A549 (cell line): ENCODE measurements at regions not wholly inside any gene's neighbourhood (a gene's known extent, or its start where the extent isn't known, plus 50 kb on each side); places are given as distances from the start of the nearest gene placed in this dataset.

Experiments used
- ATAC-seq, 2 experiments: fragments of 200-7000 bp in 1 of 2; fragments of >200 bp in 1 of 2; cut with Nextera tagmentation in 1 of 2; cut with Tn5 transposase in 1 of 2; 3 replicates each; pipeline versions ENCODE4 v1.8.0 to v1.9.1; 2018 to 2020; ENCODE audit warnings: mild to moderate bottlenecking in 1 of 2, moderate library complexity in 1 of 2
- CTCF ChIA-PET: fragments of 300-600 bp; sonication (Branson Sonifier 250); formaldehyde crosslinking; extraction: SDS; loops from one replicate; lab custom pipeline; 2021; ENCODE audit warnings: antibody characterized with exemption, inconsistent platforms; lab: Yijun Ruan, JAX
- POLR2A ChIA-PET: fragments of 350-600 bp; formaldehyde crosslinking; extraction: SDS; loops from one replicate; lab custom pipeline; 2021; ENCODE audit warnings: antibody characterized with exemption, inconsistent platforms; lab: Yijun Ruan, JAX
- DNase-seq, 2 experiments: peaks; one replicate each; pipeline versions ENCODE4 v3.0.0 to v3.0.0-alpha.2; 2011 to 2016; ENCODE audit warnings: low read depth in 1 of 2, low spot score in 1 of 2
- FAIRE-seq: peaks from 2 replicates; lab custom pipeline; 2011; peaks lifted over from hg19 to GRCh38; lab: Jason Lieb, UNC
- H3K27ac ChIP-seq, 2 experiments: fragments of >200 bp; sonication (Bioruptor Twin); formaldehyde crosslinking; 3 replicates each; pipeline ENCODE4 v1.5.1; 2016 to 2017
- H3K4me1 ChIP-seq: fragments of >200 bp; sonication (Bioruptor Twin); formaldehyde crosslinking; 3 replicates; pipeline ENCODE4 v1.6.1; 2016
- H3K4me2 ChIP-seq: fragments of >200 bp; sonication (Bioruptor Twin); formaldehyde crosslinking; 3 replicates; pipeline ENCODE4 v1.6.1; 2016
- H3K4me3 ChIP-seq: fragments of >200 bp; sonication (Bioruptor Twin); formaldehyde crosslinking; 3 replicates; pipeline ENCODE4 v1.5.1; 2016
- H3K9me3 ChIP-seq: fragments of >200 bp; sonication (Bioruptor Twin); formaldehyde crosslinking; 3 replicates; pipeline ENCODE4 v1.6.1; 2016
- CHD4 ChIP-seq: fragments of 200-600 bp; sonication (generic); IDR thresholded peaks from 2 replicates; pipeline ENCODE4 v1.6.1; 2016; ENCODE audit warnings: antibody characterized with exemption, mild to moderate bottlenecking, borderline replicate concordance
- EHMT2 ChIP-seq: fragments of 200-600 bp; sonication (generic); IDR thresholded peaks from 2 replicates; pipeline ENCODE4 v1.6.1; 2016; ENCODE audit warnings: antibody characterized with exemption, low read depth, mild to moderate bottlenecking, moderate library complexity
- FOXS1 ChIP-seq: fragments of 250-450 bp; sonication (Bioruptor Pico); IDR thresholded peaks from 2 replicates; pipeline ENCODE4 v1.5.0; 2020; ENCODE audit warnings: mild to moderate bottlenecking, moderate library complexity
- GATA3 ChIP-seq: IDR thresholded peaks from 2 replicates; pipeline ENCODE4 v1.6.1; 2012; ENCODE audit warnings: borderline replicate concordance
- HDAC2 ChIP-seq: fragments of 200-600 bp; sonication (generic); IDR thresholded peaks from 2 replicates; pipeline ENCODE4 v1.6.1; 2016
- HOXB13 ChIP-seq: fragments of 250-450 bp; sonication (Bioruptor Pico); IDR thresholded peaks from 2 replicates; pipeline ENCODE4 v1.5.0; 2020; ENCODE audit warnings: low read depth, mild to moderate bottlenecking, moderate library complexity
- HOXB5 ChIP-seq: fragments of 250-450 bp; sonication (Bioruptor Pico); IDR thresholded peaks from 2 replicates; pipeline ENCODE4 v1.5.0; 2020; ENCODE audit warnings: mild to moderate bottlenecking, moderate library complexity
- JUN ChIP-seq, 2 experiments: fragments of >200 bp; sonication (Bioruptor Twin); formaldehyde crosslinking; IDR thresholded peaks; 2 replicates in 1 of 2; 3 replicates in 1 of 2; pipeline ENCODE4 v1.6.1; 2016 to 2017
- MAFK ChIP-seq: fragments of 450-650 bp; IDR thresholded peaks from 2 replicates; pipeline ENCODE4 v1.6.1; 2014; ENCODE audit not compliant: partially characterized antibody
- MAZ ChIP-seq: fragments of 150-350 bp; IDR thresholded peaks from 2 replicates; pipeline ENCODE4 v1.6.1; 2014; ENCODE audit warnings: antibody characterized with exemption, low read depth, low read length, borderline replicate concordance
- NPAS2 ChIP-seq: fragments of 250-450 bp; sonication (Bioruptor Pico); IDR thresholded peaks from 2 replicates; pipeline ENCODE4 v1.8.0; 2022; ENCODE audit warnings: mild to moderate bottlenecking, moderate library complexity, borderline replicate concordance
- PHF8 ChIP-seq: fragments of 200-600 bp; sonication (generic); IDR thresholded peaks from 2 replicates; pipeline ENCODE4 v1.6.1; 2016; ENCODE audit warnings: low read depth, mild to moderate bottlenecking, antibody characterized with exemption, moderate library complexity, borderline replicate concordance
- RAD21 ChIP-seq, 2 experiments: fragments of >200 bp in 1 of 2; sonication (Bioruptor Twin) in 1 of 2; formaldehyde crosslinking in 1 of 2; IDR thresholded peaks in 1 of 2; conservative IDR thresholded peaks in 1 of 2; 2 replicates in 1 of 2; 3 replicates in 1 of 2; pipeline ENCODE4 v1.6.1; 2012 to 2018; ENCODE audit warnings: inconsistent platforms in 1 of 2
- RCOR1 ChIP-seq: fragments of 150-350 bp; IDR thresholded peaks from 2 replicates; pipeline ENCODE4 v1.6.1; 2014; ENCODE audit warnings: antibody characterized with exemption, low read length, low read depth
- RFX5 ChIP-seq: fragments of 450-650 bp; IDR thresholded peaks from 2 replicates; pipeline ENCODE4 v1.7.1; 2014; ENCODE audit warnings: antibody characterized with exemption, mild to moderate bottlenecking, moderate library complexity
- TFCP2L1 ChIP-seq: fragments of 250-450 bp; sonication (Bioruptor Pico); IDR thresholded peaks from 2 replicates; pipeline ENCODE4 v1.5.0; 2021; ENCODE audit warnings: mild to moderate bottlenecking
- WGBS: methylation state at CpG from one replicate; pipeline ENCODE4 v1.1.6; 2017; ENCODE audit errors: missing lambda C conversion rate; 5-methylcytosine and 5-hydroxymethylcytosine counted together
- TF ChIP-seq, protein P1 (sequence below): fragments of 250-450 bp; sonication (Bioruptor Pico); IDR thresholded peaks from 2 replicates; pipeline ENCODE4 v1.5.0; 2021; ENCODE audit warnings: mild to moderate bottlenecking, moderate library complexity, borderline replicate concordance
- TF ChIP-seq, protein P2 (sequence below): fragments of 200-600 bp; sonication (generic); IDR thresholded peaks from 2 replicates; pipeline ENCODE4 v1.6.1; 2016; ENCODE audit warnings: antibody characterized with exemption, mild to moderate bottlenecking, moderate library complexity
- TF ChIP-seq, protein P3 (sequence below): fragments of >200 bp; sonication (Bioruptor Twin); formaldehyde crosslinking; IDR thresholded peaks from 3 replicates; pipeline ENCODE4 v1.5.1; 2016
- TF ChIP-seq, protein P4 (sequence below): fragments of 250-450 bp; sonication (Bioruptor Pico); IDR thresholded peaks from 2 replicates; pipeline ENCODE4 v1.5.0; 2020; ENCODE audit warnings: low read depth, mild to moderate bottlenecking, moderate library complexity
- TF ChIP-seq, protein P5 (sequence below): IDR thresholded peaks from 2 replicates; pipeline ENCODE4 v1.6.1; 2012

DNA sequence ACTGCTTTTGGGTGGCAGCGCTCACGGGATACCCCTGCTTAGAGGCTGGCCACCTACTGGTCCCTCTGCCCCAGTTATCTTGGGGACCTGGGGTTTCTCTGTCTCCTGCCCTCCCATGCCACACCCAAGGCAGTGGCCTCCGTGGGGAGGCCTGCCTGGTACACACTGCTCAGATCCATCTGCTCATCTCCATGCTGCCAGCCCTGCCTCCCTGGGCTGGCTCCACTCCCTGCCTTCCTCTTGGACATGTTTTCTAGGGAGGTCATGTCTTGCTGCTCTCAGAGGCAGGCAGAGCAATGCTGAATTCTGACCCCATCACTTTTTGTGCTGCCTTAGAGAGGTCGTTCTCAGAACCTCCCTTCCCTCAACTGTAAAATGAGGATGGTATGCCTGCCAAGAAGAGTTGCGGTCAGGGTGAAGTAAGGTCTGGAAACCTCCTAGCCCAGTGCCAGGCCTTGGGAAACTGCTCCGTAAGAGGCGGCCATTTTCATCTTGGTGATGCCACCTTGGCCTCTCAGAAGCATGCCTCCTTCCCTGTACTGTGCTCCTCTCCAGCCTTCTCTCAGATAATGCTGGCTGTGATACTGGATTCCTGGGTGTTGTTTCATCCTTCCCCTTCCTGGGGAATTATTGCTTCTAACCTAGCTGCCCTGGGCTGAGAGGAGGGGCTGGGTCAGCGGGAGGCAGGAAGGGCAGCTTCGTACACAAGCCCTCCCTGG, 186.4 kb upstream of the ZBED5 start:
- no peak for TF ChIP-seq GATA3
- no peak for TF ChIP-seq NPAS2 (CRISPR knock-in tag)
- TF ChIP-seq, protein P1, sequence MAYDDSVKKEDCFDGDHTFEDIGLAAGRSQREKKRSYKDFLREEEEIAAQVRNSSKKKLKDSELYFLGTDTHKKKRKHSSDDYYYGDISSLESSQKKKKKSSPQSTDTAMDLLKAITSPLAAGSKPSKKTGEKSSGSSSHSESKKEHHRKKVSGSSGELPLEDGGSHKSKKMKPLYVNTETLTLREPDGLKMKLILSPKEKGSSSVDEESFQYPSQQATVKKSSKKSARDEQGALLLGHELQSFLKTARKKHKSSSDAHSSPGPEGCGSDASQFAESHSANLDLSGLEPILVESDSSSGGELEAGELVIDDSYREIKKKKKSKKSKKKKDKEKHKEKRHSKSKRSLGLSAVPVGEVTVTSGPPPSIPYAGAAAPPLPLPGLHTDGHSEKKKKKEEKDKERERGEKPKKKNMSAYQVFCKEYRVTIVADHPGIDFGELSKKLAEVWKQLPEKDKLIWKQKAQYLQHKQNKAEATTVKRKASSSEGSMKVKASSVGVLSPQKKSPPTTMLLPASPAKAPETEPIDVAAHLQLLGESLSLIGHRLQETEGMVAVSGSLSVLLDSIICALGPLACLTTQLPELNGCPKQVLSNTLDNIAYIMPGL (CRISPR knock-in tag): no peak
- TF ChIP-seq, protein P2, sequence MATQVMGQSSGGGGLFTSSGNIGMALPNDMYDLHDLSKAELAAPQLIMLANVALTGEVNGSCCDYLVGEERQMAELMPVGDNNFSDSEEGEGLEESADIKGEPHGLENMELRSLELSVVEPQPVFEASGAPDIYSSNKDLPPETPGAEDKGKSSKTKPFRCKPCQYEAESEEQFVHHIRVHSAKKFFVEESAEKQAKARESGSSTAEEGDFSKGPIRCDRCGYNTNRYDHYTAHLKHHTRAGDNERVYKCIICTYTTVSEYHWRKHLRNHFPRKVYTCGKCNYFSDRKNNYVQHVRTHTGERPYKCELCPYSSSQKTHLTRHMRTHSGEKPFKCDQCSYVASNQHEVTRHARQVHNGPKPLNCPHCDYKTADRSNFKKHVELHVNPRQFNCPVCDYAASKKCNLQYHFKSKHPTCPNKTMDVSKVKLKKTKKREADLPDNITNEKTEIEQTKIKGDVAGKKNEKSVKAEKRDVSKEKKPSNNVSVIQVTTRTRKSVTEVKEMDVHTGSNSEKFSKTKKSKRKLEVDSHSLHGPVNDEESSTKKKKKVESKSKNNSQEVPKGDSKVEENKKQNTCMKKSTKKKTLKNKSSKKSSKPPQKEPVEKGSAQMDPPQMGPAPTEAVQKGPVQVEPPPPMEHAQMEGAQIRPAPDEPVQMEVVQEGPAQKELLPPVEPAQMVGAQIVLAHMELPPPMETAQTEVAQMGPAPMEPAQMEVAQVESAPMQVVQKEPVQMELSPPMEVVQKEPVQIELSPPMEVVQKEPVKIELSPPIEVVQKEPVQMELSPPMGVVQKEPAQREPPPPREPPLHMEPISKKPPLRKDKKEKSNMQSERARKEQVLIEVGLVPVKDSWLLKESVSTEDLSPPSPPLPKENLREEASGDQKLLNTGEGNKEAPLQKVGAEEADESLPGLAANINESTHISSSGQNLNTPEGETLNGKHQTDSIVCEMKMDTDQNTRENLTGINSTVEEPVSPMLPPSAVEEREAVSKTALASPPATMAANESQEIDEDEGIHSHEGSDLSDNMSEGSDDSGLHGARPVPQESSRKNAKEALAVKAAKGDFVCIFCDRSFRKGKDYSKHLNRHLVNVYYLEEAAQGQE: no peak
- no peak for TF ChIP-seq EHMT2
- no peak for TF ChIP-seq MAZ
- Histone ChIP-seq H3K4me2 (no peak overlapping the region), H3K4me3 (no peak overlapping the region), H3K27ac (no peak overlapping the region), H3K4me1 (no peaks in the 10 kb centered on the region), H3K9me3 (no peaks in the 10 kb centered on the region)
- 56% methylated on average over 9 of the region's 9 CpGs for WGBS
- ChIA-PET POLR2A (no interaction called here), CTCF (interaction anchor here (1.6 to 1.8 kb wide), 2 partner anchors 251 to 743 kb away, joined by 6 to 10 read pairs; no protein-coding TSS in a partner anchor)
- ATAC-seq: no peak
- DNase-seq: no peak
- FAIRE-seq: no peak

DNA sequence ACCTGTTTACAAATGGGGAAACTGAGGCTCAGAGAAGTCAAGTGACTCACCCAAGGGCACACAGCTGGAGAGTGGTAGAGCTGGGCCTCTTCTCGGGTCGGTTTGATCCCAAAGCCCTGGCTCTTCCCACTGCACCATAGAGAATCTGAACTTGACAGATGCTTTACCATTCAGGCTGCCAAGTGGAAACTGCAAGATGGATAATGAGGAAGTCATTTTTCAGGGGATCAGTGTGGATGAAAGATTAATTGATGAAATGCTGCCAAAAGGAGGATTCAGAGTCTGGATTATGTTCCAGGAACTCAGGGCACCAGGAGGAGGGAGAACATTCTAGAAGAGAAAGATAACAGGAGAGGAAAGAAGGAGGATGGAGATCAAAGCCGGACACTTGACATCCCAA, 185.9 kb upstream of the ZBED5 start:
- no peak for DNase-seq
- no peaks in the 10 kb centered on the region for H3K4me1 ChIP-seq
- 43% methylated on average over 3 of the region's 3 CpGs for WGBS
- H3K4me3 ChIP-seq: no peak overlapping the region
- FAIRE-seq: no peak
- TF ChIP-seq JUN (IDR thresholded peaks at IDR 0.05): no peak
- TF ChIP-seq, protein P3, sequence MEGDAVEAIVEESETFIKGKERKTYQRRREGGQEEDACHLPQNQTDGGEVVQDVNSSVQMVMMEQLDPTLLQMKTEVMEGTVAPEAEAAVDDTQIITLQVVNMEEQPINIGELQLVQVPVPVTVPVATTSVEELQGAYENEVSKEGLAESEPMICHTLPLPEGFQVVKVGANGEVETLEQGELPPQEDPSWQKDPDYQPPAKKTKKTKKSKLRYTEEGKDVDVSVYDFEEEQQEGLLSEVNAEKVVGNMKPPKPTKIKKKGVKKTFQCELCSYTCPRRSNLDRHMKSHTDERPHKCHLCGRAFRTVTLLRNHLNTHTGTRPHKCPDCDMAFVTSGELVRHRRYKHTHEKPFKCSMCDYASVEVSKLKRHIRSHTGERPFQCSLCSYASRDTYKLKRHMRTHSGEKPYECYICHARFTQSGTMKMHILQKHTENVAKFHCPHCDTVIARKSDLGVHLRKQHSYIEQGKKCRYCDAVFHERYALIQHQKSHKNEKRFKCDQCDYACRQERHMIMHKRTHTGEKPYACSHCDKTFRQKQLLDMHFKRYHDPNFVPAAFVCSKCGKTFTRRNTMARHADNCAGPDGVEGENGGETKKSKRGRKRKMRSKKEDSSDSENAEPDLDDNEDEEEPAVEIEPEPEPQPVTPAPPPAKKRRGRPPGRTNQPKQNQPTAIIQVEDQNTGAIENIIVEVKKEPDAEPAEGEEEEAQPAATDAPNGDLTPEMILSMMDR: no peak
- no peak for TF ChIP-seq HDAC2
- no peak for TF ChIP-seq RAD21 (conservative IDR thresholded peaks at IDR 0.05 in 1 of 2, IDR thresholded peaks at IDR 0.05 in 1 of 2)
- TF ChIP-seq PHF8: no peak
- no peak for TF ChIP-seq CHD4
- TF ChIP-seq RFX5: no peak
- TF ChIP-seq, protein P4, sequence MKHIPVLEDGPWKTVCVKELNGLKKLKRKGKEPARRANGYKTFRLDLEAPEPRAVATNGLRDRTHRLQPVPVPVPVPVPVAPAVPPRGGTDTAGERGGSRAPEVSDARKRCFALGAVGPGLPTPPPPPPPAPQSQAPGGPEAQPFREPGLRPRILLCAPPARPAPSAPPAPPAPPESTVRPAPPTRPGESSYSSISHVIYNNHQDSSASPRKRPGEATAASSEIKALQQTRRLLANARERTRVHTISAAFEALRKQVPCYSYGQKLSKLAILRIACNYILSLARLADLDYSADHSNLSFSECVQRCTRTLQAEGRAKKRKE (CRISPR knock-in tag): no peak
- no peak for TF ChIP-seq MAFK
- TF ChIP-seq HOXB13 (CRISPR knock-in tag): no peak
- TF ChIP-seq, protein P5, sequence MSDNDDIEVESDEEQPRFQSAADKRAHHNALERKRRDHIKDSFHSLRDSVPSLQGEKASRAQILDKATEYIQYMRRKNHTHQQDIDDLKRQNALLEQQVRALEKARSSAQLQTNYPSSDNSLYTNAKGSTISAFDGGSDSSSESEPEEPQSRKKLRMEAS: no peak
- no peak for TF ChIP-seq FOXS1 (CRISPR knock-in tag)
- TF ChIP-seq RCOR1: no peak
- TF ChIP-seq TFCP2L1: no peak
- no peak for TF ChIP-seq NPAS2 (CRISPR knock-in tag)
- TF ChIP-seq HOXB5 (CRISPR knock-in tag): no peak
- no peak overlapping the region for H3K27ac ChIP-seq
- no peak overlapping the region for H3K4me2 ChIP-seq
- ChIA-PET CTCF (interaction anchor here (1.5 to 1.6 kb wide), 2 partner anchors 273 to 744 kb away, joined by 5 to 10 read pairs; no protein-coding TSS in a partner anchor), POLR2A (no interaction called here)
- no peaks in the 10 kb centered on the region for H3K9me3 ChIP-seq
- ATAC-seq: no peak
